GM12874 (cell line): ENCODE measurements at regions not wholly inside any gene's neighbourhood (a gene's known extent, or its start where the extent isn't known, plus 50 kb on each side); places are given as distances from the start of the nearest gene placed in this dataset.

Source experiments
- CTCF ChIP-seq: IDR thresholded peaks from 2 replicates; pipeline ENCODE4 v1.5.1; 2011; ENCODE audit warnings: low read depth, mild to moderate bottlenecking, control low read depth, low read length, moderate library complexity; ENCODE audit not compliant: insufficient read depth

GRCh38 chr9:119986205-119986604, 593.8 kb downstream of the CDK5RAP2 start:
- no peak for TF ChIP-seq CTCF

- TF ChIP-seq CTCF, result no peak
These were observed 604.8 kb upstream of the BRINP1 start for GRCh38 chr9:119974026-119974425.

- peak; percentile 89 for TF ChIP-seq CTCF
These were observed 599.8 kb upstream of the BRINP1 start for GRCh38 chr9:119968836-119969707.

GRCh38 chr9:119967867-119968535, 598.8 kb upstream of the BRINP1 start:
- TF ChIP-seq CTCF, result no peak

GRCh38 chr9:119963798-119964372, 594.6 kb upstream of the BRINP1 start:
- no peak for TF ChIP-seq CTCF

GRCh38 chr9:119963258-119963797, 594.1 kb upstream of the BRINP1 start:
- no peak for TF ChIP-seq CTCF

- TF ChIP-seq CTCF, result peak; percentile 77
These were observed 592.7 kb upstream of the BRINP1 start for GRCh38 chr9:119961774-119962424.
